ENCODE measurements at regions not wholly inside any gene's neighbourhood (a gene's known extent, or its start where the extent isn't known, plus 50 kb on each side); places are given as distances from the start of the nearest gene placed in this dataset.

DNA sequence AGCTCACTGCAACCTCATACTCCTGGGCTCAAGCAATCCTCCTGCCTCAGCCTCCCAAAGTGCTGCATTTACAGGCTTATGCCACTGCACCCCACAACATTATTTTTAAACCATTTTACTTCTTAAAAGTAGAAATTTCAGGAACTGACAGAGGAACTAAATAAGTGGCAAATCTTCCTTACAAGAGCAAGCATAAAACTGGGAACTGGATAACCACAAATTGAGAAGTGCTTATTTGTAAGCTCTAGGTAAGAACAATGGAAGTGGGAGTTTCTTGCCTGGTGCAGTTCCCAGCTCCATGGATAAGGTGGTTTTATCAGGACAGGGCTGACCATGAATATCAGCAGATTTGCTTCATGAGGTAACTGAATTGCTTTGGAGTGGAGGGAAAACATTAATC lies 655.2 kb downstream of the DIPK2A start:
- TF ChIP-seq, protein P1, sequence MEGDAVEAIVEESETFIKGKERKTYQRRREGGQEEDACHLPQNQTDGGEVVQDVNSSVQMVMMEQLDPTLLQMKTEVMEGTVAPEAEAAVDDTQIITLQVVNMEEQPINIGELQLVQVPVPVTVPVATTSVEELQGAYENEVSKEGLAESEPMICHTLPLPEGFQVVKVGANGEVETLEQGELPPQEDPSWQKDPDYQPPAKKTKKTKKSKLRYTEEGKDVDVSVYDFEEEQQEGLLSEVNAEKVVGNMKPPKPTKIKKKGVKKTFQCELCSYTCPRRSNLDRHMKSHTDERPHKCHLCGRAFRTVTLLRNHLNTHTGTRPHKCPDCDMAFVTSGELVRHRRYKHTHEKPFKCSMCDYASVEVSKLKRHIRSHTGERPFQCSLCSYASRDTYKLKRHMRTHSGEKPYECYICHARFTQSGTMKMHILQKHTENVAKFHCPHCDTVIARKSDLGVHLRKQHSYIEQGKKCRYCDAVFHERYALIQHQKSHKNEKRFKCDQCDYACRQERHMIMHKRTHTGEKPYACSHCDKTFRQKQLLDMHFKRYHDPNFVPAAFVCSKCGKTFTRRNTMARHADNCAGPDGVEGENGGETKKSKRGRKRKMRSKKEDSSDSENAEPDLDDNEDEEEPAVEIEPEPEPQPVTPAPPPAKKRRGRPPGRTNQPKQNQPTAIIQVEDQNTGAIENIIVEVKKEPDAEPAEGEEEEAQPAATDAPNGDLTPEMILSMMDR (IDR thresholded peaks at IDR 0.05; ENCODE audit: insufficient read depth, low read depth, low read length), result no peak
- TF ChIP-seq EZH2 (IDR thresholded peaks at IDR 0.05; ENCODE audit: insufficient read depth, low read length), result no peak

Data from astrocyte (in vitro differentiated cells and primary cell).